ENCODE measurements at regions not wholly inside any gene's neighbourhood (a gene's known extent, or its start where the extent isn't known, plus 50 kb on each side); places are given as distances from the start of the nearest gene placed in this dataset.

GRCh38 chr20:51894619-51895018, 92.3 kb upstream of the SALL4 start:
- 65% methylated on average over 8 of the region's 8 CpGs for WGBS
- ATAC-seq, result no peak

GRCh38 chr20:51894201-51894600, 91.9 kb upstream of the SALL4 start:
- 65% methylated on average over 6 of the region's 6 CpGs for WGBS
- no peaks in the 10 kb centered on the region for H3K4me1 ChIP-seq (ENCODE audit: control insufficient read depth, insufficient read depth, low read length)
- intact Hi-C loops (cut with DNase I), result no loop called here
- no peaks in the 10 kb centered on the region for H3K27me3 ChIP-seq (ENCODE audit: control insufficient read depth, insufficient read depth)
- H3K4me3 ChIP-seq (ENCODE audit: low read length), result no peak overlapping the region
- H3K27ac ChIP-seq (ENCODE audit: low read length), result no peak overlapping the region
- H3K9me3 ChIP-seq (ENCODE audit: control insufficient read depth, low read length), result no peaks in the 10 kb centered on the region
- ATAC-seq (no peak), DNase-seq (no peak)

More at GRCh38 chr20:51894619-51895018, 92.3 kb upstream of the SALL4 start:
- H3K27me3 ChIP-seq (ENCODE audit: control insufficient read depth, insufficient read depth), result no peaks in the 10 kb centered on the region
- intact Hi-C loops (cut with DNase I), result no loop called here
- no peak overlapping the region for H3K4me3 ChIP-seq (ENCODE audit: low read length)
- no peaks in the 10 kb centered on the region for H3K9me3 ChIP-seq (ENCODE audit: control insufficient read depth, low read length)
- no peak overlapping the region for H3K27ac ChIP-seq (ENCODE audit: low read length)
- no peak for DNase-seq
- no peaks in the 10 kb centered on the region for H3K4me1 ChIP-seq (ENCODE audit: control insufficient read depth, insufficient read depth, low read length)

GRCh38 chr20:51893723-51894122, 91.4 kb upstream of the SALL4 start:
- Histone ChIP-seq H3K27me3 (ENCODE audit: control insufficient read depth, insufficient read depth) (no peaks in the 10 kb centered on the region), H3K9me3 (ENCODE audit: control insufficient read depth, low read length) (no peaks in the 10 kb centered on the region), H3K4me3 (ENCODE audit: low read length) (no peak overlapping the region), H3K4me1 (ENCODE audit: control insufficient read depth, insufficient read depth, low read length) (no peaks in the 10 kb centered on the region), H3K27ac (ENCODE audit: low read length) (no peak overlapping the region)
- ATAC-seq (no peak), DNase-seq (no peak)
- intact Hi-C loops (cut with DNase I), result no loop called here
- WGBS, result 70% methylated on average over 7 of the region's 7 CpGs

- ATAC-seq (no peak), DNase-seq (no peak)
- Histone ChIP-seq H3K9me3 (ENCODE audit: control insufficient read depth, low read length) (no peaks in the 10 kb centered on the region), H3K4me3 (ENCODE audit: low read length) (no peak overlapping the region), H3K27me3 (ENCODE audit: control insufficient read depth, insufficient read depth) (peaks cover 3% of the 10 kb centered on the region), H3K4me1 (ENCODE audit: control insufficient read depth, insufficient read depth, low read length) (no peaks in the 10 kb centered on the region), H3K27ac (ENCODE audit: low read length) (no peak overlapping the region)
- intact Hi-C loops (cut with DNase I), result no loop called here
- WGBS, result 80% methylated on average over 9 of the region's 9 CpGs
These were observed 87.7 kb upstream of the SALL4 start for GRCh38 chr20:51890003-51890402.

GRCh38 chr20:51889466-51889865, 87.1 kb upstream of the SALL4 start:
- intact Hi-C loops (cut with DNase I), result no loop called here
- DNase-seq, result no peak

DNA sequence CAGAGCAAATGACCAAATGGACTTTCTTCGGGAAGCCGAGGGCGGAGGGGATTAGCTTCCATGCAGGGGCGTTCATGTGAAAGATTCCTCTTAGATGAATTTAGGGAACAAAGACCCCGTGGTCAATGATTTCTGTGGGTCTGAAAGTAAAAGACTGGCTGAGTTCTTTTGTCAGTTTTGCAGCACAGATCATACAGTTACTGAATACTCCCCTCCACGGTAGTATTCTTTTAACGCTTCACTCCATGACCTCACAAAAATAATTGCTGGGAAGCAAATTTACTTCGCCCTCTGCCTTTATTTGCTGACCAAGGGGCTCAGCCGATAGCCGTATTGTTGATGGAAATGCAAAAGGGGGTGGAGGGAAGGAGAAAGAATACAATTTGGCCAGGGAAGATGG, 86.0 kb upstream of the SALL4 start:
- Histone ChIP-seq H3K27ac (ENCODE audit: low read length) (no peak overlapping the region), H3K4me1 (ENCODE audit: control insufficient read depth, insufficient read depth, low read length) (no peaks in the 10 kb centered on the region), H3K4me3 (ENCODE audit: low read length) (no peak overlapping the region), H3K9me3 (ENCODE audit: control insufficient read depth, low read length) (no peaks in the 10 kb centered on the region), H3K27me3 (ENCODE audit: control insufficient read depth, insufficient read depth) (peaks cover 3% of the 10 kb centered on the region)
- WGBS, result 69% methylated on average over 10 of the region's 10 CpGs
- DNase-seq, result no peak
- no peak for ATAC-seq
- intact Hi-C loops (cut with DNase I), result no loop called here

More at GRCh38 chr20:51889466-51889865, 87.1 kb upstream of the SALL4 start:
- Histone ChIP-seq H3K27me3 (ENCODE audit: control insufficient read depth, insufficient read depth) (peaks cover 3% of the 10 kb centered on the region), H3K9me3 (ENCODE audit: control insufficient read depth, low read length) (no peaks in the 10 kb centered on the region), H3K4me3 (ENCODE audit: low read length) (no peak overlapping the region), H3K27ac (ENCODE audit: low read length) (no peak overlapping the region), H3K4me1 (ENCODE audit: control insufficient read depth, insufficient read depth, low read length) (no peaks in the 10 kb centered on the region)
- no peak for ATAC-seq
- 33% methylated on average over 4 of the region's 4 CpGs for WGBS

GRCh38 chr20:51886891-51887608, 84.7 kb upstream of the SALL4 start:
- no peak overlapping the region for H3K27ac ChIP-seq (ENCODE audit: low read length)
- H3K4me3 ChIP-seq (ENCODE audit: low read length), result no peak overlapping the region
- H3K9me3 ChIP-seq (ENCODE audit: control insufficient read depth, low read length), result no peaks in the 10 kb centered on the region
- WGBS, result 67% methylated on average over 5 of the region's 5 CpGs
- no peak for ATAC-seq
- DNase-seq, result no peak
- no peaks in the 10 kb centered on the region for H3K4me1 ChIP-seq (ENCODE audit: control insufficient read depth, insufficient read depth, low read length)
- intact Hi-C loops (cut with DNase I), result no loop called here
- peaks cover 3% of the 10 kb centered on the region for H3K27me3 ChIP-seq (ENCODE audit: control insufficient read depth, insufficient read depth)

GRCh38 chr20:51886341-51886740, 84.0 kb upstream of the SALL4 start:
- intact Hi-C loops (cut with DNase I), result no loop called here
- Histone ChIP-seq H3K27ac (ENCODE audit: low read length) (no peak overlapping the region), H3K9me3 (ENCODE audit: control insufficient read depth, low read length) (no peaks in the 10 kb centered on the region), H3K27me3 (ENCODE audit: control insufficient read depth, insufficient read depth) (peaks cover 3% of the 10 kb centered on the region), H3K4me3 (ENCODE audit: low read length) (no peak overlapping the region), H3K4me1 (ENCODE audit: control insufficient read depth, insufficient read depth, low read length) (no peaks in the 10 kb centered on the region)
- DNase-seq (no peak), ATAC-seq (no peak)
- WGBS, result 57% methylated on average over 2 of the region's 2 CpGs

GRCh38 chr20:51884561-51884960, 82.2 kb upstream of the SALL4 start:
- H3K4me1 ChIP-seq (ENCODE audit: control insufficient read depth, insufficient read depth, low read length), result no peaks in the 10 kb centered on the region
- H3K9me3 ChIP-seq (ENCODE audit: control insufficient read depth, low read length), result no peaks in the 10 kb centered on the region
- 61% methylated on average over 5 of the region's 5 CpGs for WGBS
- no peak overlapping the region for H3K4me3 ChIP-seq (ENCODE audit: low read length)
- peaks cover 3% of the 10 kb centered on the region for H3K27me3 ChIP-seq (ENCODE audit: control insufficient read depth, insufficient read depth)
- ATAC-seq, result no peak
- no peak overlapping the region for H3K27ac ChIP-seq (ENCODE audit: low read length)
- DNase-seq, result no peak
- intact Hi-C loops (cut with DNase I), result no loop called here

GRCh38 chr20:51880188-51880587, 77.9 kb upstream of the SALL4 start:
- H3K27ac ChIP-seq (ENCODE audit: low read length), result no peak overlapping the region
- ATAC-seq (no peak), DNase-seq (no peak)
- H3K4me3 ChIP-seq (ENCODE audit: low read length), result no peak overlapping the region
- WGBS, result 89% methylated on average over 4 of the region's 4 CpGs
- no peaks in the 10 kb centered on the region for H3K9me3 ChIP-seq (ENCODE audit: control insufficient read depth, low read length)
- intact Hi-C loops (cut with DNase I), result no loop called here
- H3K27me3 ChIP-seq (ENCODE audit: control insufficient read depth, insufficient read depth), result no peaks in the 10 kb centered on the region
- H3K4me1 ChIP-seq (ENCODE audit: control insufficient read depth, insufficient read depth, low read length), result no peaks in the 10 kb centered on the region

DNA sequence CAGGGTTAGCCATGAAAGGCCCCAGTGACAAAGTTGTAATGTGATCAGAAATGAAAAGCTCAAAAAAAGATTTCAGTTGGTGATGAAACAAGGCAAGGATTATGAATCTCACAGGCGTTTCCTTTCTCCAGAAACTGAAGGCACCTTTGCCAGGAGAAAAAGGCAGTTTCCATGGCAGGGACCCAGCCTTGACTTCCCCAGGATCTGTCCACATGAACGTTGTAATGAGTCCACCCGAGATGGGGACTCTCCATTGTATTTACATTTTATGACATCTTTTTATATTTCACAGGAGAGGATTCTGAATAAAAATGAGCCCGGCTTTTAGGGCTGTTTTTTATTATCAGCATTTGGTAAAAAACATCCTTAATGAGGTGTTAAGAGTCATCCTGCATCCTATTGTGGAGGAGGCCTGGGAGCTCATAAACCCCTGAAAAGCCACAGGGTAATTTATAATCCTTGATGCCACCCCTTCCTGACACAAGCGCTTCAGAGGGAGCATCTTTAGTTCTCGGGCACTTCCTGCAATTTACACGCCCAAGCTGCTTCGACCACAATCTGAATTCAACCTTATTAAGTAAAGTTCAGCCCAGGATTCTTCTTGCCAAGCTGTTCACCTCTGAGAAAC, 74.1 kb upstream of the SALL4 start:
- intact Hi-C loops (cut with DNase I), result no loop called here
- Histone ChIP-seq H3K4me3 (ENCODE audit: low read length) (no peak overlapping the region), H3K4me1 (ENCODE audit: control insufficient read depth, insufficient read depth, low read length) (no peaks in the 10 kb centered on the region), H3K27me3 (ENCODE audit: control insufficient read depth, insufficient read depth) (no peaks in the 10 kb centered on the region), H3K9me3 (ENCODE audit: control insufficient read depth, low read length) (no peaks in the 10 kb centered on the region), H3K27ac (ENCODE audit: low read length) (no peak overlapping the region)
- 46% methylated on average over 8 of the region's 8 CpGs for WGBS
- DNase-seq (no peak), ATAC-seq (no peak)
